HG03196 (cell line): ENCODE measurements at regions not wholly inside any gene's neighbourhood (a gene's known extent, or its start where the extent isn't known, plus 50 kb on each side); places are given as distances from the start of the nearest gene placed in this dataset.
"Not testable (repeated sequence)": the region's sequence is repeated elsewhere in the genome, so short reads cannot be mapped to it uniquely, and the experiment has no call there.

Source experiments
- ATAC-seq: cut with Tn5 transposase; IDR thresholded peaks from one replicate; pipeline ENCODE4 v1.9.1; 2021; ENCODE audit not compliant: unreplicated experiment

DNA sequence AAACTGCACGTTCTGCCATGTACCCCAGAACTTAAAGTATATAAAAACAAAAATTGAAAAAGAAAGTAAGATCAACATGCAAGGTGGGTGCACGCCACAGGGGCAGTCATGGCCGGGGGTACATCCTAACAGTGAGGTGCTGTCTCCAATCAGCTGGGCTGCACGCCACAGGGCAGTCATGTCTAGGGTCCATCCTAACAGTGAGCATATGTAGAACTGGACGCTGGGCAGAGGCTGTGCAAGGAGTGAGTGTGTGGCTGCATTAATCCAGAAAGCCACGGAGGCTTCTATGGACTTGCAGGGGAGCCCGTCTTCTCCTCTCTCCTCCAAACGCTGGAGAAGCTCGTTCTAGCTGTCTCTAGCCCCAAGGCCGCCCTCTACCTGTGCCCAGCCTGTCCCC, 1105.0 kb downstream of the BRD1 start:
- ATAC-seq: no peak

DNA sequence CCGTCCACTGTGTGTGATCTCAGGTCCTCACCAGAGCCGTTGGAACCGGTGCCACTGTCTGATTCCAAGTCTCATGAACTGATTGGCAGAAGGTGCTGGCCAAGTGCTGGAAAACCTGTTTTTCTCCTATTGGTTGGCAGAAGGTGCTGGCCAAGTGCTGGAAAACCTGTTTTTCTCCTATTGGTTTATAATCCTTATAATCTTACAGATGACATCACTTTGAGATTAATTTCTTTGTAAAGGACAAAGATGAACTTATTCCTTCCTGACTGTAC, 1106.3 kb downstream of the BRD1 start:
- no peak for ATAC-seq

DNA sequence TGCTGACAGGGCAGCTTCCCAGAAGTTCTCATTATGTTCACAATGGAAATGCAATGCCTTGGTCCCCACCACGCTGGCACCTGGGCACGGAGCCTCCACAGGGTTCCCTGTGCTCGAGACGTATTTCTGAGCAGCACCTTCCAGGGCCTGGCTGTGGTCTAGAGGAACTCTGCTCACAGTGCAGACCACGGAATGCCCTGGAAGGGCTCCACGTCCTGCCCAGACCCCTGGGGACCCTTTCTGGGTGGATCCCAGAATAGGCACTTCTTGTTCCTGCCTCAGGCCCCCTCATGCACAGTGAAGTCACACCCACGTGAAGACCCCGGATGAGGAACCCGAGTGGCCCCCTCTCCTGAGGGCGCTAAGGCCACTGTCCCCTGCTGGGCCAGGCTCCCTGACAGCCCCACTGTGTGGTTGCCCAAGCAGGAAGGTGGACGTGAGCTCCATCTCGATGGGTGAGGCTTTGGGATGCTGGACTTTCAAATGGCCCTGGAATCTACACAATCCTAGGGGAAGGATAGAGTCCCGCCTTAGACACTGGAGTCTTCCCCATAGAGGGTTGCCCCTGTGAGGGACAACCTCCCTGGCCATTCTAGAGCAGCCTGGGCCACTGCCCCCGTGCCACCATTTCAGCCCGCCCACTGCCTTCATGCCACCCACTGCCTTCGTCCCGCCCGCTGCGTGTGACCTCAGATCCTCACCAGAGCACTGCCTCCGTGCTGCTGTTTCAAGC, 1106.8 kb downstream of the BRD1 start:
- no peak for ATAC-seq

DNA sequence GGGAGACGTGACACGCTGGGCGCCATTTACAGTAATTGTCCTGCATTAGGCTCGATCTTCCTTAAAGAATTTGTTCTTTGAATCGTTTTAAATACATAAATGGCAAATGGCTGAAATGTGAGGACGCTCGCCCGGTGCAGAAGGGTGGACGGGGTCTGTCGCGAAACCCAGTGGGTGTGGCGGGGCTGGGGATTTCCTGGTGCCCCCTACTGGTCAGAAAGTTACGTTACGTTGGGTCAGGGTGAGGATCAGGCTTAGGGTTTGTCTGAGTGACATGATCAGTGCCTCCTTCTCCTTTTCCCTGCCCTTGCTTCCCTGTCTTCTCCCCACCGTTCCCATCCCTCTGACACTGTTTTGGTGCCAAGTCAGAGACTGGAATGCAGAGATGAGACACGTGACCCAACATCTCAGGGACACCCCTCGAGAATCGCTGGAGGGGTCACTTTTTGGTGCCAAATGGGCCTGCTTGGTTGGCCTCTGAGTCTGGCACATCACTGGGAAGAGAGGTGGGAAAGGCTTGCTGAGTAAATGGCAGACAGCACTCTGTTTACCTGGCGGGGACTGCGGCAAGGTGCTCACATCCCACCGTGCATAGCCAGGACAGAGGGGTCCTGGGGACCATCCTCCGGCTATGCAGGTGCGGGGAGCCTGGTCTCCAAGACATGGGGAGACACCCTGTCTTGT, 1107.6 kb downstream of the BRD1 start:
- ATAC-seq: no peak

DNA sequence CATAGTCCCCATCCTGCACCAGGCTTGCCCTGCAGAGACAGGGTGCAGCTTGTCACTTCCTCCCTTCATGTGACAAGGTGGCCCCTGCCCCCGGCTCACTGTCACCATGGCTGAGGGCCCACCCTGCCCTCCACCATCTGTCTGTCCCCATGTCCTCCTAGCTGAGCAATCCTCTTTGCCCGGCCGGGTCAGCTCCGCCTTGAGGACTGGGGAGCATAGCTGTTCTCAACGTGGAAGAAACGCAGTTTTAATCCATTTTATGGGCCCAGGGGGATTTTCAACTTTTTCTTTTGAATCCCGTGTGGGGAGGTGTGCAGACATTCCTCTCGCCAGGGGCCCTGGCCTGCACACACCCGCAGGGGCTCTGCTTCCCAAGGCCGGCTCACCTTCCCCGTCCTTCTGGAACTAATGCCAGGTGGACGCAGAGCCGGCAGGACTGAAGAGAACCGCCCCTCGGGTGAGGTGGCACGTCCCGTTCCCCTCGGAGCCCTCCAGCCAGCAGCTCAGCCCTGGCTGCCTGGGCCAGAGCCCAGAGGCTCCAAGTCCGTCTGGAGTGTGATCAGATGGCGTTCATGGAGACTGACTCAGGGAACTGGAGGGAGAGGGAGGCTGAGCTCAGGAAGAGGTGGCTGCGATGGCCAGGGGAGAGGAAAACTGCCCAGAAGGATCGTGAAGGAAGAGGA, 1108.7 kb downstream of the BRD1 start:
- no peak for ATAC-seq

DNA sequence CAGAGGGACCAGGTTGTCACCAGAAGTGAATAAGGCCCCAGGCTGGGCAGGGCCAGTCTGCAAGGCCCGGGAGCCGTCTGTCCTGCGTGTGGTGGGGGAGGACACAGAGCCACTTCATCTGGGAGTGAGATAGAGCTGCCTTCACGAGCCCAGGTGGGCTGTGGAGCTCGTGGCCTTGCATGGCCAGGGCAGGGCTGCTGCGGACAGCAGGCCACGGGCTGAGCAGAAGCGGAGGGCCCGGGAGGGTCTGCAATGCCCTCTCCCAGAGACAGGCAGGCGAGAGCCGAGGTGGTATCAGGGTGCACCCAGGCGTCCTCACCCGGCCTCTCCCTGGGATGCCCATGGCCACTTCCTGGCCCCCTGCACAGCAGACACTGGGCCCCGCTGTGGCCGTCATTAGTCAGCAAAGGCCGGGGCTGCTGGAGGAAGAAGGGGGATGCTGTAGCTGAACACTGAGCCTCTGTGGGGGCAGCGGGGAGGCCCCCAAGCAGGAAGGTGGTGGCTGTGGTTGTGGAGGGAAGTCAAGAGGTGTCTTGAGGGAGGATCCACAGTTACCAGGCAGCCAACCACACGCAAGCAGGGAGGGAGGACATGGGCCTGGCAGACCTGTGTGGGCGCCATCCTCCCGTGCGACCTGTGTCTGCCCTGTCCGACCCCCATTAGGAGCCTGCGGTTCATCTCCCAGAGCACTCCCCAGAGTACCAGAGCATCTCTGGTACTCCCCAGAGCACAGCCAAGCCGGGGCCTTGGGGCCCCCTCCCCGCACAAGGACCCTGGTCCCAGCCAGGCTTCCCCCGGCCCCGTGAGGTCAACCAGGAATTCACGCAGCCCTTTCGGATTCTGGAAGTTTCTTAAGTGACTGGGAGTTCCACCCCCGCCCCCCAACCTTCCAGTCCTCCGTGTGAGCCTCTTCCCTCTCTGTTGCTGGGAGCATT, 1109.5 kb downstream of the BRD1 start:
- ATAC-seq: no peak

DNA sequence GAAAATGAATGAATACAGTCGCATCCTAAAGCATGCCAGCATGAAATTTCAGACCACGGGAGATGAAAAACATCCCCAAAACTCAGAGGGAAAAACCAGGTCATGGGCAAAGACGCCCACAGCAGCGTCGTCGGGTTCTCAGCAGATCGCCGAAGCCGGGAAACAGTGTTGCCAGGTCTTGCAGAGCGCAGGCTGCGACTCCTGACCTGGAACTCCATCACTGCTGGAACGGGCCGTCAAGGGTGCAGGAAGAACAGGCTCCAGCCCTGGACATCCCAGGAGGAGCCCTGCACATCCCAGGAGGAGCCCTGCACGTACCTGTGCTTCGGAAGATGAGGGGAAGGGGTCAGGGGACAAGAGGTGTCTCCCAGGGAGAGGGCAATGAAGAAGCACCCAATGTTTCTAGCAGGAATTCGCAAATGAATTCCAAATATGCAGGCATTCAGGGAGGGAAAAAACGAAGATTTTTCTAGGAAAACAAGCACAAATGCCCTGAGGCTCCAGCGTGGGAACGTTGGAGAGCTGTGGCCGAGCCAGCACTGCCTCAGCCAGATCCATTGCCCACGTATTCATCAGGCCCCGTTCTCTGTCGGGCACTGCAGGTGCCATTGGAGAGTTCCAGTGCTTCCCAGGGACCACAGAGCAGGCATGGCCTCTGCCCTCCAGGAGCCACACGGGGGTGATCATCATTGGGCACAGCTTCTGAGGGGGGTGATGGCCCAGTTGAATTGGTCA, 1110.4 kb downstream of the BRD1 start:
- no peak for ATAC-seq

DNA sequence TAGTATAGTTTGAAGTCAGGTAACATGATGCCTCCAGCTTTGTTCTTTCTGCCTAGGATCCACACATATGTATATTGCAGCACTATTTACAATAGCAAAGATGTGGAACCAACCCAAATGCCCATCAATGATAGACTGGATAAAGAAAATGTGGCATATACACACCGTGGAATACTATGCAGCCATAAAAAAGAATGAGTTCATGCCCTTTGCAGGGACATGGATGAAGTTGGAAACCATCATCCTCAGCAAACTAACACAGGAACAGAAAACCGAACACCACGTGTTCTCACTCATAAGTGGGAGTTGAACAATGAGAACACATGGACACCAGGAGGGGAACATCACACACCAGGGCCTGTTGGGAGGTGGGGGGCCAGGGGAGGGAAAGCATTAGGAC, 1111.5 kb downstream of the BRD1 start:
- not testable (repeated sequence) for ATAC-seq

DNA sequence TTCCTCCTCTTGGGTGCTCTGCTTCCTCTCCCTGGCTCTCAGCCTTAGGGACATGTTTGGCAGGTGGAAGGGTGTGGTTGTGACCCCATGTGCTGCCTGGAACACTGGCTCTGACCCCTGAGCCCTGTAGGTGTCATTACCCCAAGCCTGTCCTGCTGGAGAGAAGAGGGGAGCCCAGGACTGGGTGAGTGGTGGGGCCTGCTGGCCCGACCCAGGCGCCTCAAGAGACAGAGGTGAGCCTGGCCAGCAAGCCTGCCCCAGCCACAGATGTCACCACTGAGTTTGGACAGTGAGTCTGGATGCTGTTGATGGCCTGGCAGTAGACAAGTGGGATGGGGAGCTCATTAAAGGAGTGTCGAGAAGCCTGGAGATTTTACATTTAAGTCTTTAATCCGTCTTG, 1112.2 kb downstream of the BRD1 start:
- no peak for ATAC-seq

DNA sequence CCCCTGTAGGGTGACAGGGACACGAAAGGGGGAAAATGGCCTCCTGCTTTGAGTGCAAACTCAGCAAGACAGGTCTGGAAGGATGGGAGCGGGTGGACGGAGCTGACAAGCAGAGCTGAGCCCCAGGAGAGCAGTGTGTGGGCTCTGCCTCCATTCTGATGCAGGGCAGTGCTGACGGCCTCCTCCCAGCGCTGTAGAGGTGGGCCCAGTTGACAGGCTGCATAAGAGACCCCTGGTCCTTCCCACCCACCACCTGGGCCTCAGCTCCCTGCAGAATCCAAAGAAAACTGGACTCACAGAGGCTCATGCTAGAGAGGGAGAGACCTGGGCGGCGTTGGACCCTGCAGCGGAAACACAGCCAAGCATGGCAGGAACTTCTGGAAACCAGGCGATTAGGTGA, 1113.4 kb downstream of the BRD1 start:
- no peak for ATAC-seq

DNA sequence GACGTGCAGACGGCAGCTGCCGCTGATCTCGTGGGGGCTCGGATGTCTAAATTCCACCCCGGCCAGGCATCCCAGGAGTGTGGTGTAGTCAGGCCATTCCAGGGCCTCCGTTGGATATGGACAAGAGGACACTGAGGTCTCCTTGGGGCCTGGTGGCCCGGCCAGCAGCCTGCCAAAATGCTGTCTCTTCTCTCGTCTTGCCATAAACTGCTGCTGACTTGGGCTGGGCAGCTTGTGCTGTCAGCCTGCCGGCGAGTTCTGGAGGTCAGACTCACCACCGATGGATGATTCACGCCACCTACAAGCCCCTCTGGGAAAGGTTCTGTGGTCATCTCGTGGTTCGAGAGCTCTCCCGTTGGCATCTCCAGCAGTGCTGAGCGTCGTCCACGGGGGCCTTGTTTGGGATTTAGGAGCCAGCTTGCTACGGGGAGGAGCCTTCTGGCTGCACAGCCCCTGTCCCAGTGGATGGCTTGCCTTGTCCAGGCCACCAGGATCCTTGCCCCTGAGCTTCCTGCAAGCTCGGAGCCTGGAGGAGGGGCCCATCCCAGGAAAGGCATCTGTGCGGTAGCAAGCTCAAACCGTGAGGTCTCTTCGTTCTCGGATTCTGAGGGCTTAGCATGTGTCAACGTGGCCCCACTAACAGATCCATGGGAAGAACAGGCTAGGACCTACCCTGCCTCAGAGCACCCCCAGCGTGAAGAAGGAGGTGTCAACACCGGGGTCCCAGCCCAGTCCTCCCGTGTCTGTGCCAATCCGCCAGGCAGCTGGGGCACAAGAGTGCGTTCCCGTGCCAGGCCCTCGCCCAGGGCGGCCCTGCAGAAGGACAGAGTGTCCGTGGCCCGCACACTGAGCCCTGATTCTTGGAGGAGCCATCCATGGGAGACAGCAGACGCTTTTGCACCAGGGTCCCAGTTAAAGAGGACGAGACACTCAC, 1114.1 kb downstream of the BRD1 start:
- no peak for ATAC-seq

DNA sequence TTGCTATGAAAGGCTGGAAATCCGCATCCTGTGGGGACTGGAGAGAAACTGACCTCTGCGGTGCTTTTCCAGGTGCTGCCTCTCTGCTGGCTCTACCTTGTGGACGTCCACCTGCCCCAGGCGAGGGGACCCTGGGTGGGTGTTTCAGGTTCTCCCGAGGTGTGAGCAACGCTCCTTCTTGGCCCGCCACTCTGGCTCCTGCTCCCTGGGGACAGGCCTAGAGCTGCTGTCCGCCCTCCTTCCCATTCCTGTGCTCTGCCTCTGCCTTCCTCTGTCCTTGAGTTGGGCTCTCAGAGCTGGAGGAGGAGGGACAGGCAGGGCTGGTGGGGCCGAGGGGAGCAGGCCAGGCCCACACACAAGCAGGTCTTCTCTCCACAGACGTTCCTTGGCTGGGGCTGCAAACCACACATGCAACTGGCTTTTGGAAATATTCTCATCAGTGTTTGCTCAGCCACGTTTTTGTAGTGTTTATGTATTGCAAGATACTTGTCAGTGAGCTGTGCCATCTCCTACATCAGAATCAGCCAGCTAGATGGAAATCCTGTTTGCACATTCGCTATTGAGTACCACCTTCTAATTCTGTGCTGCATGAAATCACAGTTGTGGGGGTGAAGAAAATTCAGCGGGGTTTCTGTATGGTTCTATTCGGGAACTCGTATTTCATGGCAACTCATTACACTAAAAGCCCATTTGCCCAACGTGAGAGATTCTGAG, 1115.0 kb downstream of the BRD1 start:
- no peak for ATAC-seq

DNA sequence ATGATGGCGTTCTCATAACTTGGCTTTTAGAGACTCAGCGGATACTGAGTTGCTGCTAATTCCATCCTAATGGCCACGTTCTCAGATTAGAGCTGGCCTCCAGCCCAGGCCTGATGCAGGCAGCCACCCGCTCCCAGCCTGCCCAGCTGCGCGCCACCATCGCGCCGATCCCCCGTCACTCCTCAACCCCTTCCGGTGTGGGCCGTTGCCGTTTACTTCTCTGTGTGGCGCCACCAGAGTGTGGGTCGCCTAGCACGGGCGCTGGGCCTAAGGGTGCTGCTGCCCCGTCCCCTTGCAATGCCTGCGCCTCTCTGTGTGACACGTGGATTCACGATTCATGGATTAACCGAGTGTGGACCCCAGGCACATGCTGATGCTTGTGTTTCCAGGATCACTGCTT, 1116.0 kb downstream of the BRD1 start:
- no peak for ATAC-seq

DNA sequence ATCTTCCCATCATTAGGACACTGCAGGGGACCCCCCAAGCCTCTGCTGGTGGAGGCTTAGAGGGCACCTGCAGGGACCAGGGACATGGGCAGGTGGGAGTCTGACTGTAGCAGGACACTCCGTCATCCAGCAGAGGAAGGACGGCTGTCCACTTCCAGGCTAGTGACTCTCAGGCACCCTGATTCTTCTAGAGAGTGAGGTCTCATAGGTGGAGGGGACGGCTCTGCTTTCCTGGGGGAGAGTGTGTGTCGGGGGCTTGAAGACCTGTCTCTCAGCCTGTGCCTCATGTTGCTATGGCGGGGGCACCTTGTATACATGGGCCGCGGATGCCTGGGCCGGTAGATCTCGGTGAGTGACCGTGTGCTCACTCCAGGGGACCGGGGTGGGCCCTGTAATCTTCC, 1116.6 kb downstream of the BRD1 start:
- ATAC-seq: no peak

DNA sequence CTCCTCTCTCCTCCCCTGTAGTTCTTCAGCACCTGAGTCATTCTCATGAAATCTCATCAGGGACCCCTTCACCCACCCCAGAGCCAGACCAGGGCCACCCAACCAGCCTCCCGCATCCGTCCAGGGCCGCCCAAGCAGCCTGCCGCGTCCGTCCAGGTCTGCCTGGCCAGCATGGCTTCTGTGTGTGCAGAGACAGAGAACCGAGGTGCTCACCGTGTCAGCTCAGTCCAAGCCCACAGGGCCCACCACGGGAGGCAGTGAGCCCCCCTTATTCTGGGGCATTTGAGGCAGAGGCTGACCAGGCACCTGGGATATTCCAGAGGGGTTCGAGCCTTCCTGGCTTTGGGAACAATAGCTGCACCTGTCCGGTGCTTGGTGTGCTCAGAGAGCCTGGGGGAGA, 1117.3 kb downstream of the BRD1 start:
- ATAC-seq: no peak

DNA sequence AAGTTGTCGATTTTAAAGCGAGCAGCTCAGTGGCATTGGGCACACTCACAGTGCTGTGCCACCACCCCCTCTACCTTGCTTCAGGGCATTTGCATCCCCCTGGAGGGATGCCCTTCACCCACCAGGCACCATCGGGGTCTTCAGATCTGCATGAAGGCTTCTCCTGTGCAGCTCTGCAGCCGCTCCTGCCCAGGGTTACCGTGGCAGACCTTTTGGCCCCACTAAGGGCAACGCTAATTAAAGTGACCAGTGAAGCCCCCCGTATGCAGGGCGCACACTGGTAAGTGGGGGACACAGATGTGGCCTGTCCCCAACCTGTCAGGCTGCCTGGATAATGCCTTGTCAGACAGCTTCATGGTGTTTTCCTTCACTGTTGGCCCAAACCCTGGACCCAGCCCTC, 1117.7 kb downstream of the BRD1 start:
- no peak for ATAC-seq

DNA sequence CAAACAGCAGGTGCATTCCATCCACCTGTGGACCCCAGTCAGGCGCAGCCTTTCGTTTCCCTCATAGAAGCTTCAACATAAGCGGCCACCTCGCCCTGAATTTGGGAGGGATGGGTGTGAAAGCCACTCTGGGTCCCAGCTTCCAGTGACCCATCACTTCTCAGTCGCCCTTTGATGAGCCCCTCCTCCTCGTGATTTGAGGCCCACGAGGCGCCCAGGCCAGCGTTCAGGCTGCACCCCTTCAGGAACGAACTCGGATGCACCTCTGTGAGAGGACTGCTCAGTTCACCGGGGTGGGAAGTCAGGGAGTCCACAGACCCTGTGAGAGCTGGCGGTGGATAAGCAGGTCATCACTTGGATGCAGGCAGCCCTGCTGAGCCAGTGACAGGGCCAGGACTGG, 1118.2 kb downstream of the BRD1 start:
- ATAC-seq: no peak

DNA sequence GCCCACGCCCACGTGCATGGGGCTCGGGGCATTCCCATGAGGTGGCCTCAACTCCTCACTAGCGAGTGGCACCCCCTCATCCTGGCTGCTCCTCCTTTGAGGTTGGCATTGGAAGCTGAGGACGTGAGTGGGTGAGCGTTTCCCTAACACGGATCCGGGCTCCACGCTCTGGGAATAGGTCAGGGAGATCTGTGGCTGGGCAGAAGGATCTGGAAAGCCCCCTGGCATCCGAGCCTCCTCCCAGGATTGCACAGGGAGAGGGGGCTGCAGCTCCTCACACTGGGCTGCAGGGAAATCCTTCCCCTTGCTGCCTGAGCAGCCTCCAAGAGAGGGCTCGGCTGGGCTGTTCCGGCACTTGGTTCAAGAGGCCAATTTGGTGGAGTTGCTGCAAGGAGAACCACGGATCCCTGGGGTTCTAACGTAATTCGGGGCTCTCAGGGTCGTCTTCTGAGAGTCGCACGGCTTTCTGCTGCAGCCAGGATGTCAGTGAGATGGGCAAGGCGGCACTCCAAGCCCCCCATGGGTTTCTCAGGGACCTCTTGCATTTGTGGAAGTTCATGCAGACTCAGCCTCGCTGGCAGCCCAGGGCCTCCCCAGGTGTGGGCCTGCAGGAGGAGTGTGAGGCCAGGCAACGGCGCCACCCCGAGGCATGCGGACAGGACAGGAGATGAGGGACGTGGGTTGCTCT, 1119.0 kb downstream of the BRD1 start:
- ATAC-seq: no peak
